ENCODE measurements at regions not wholly inside any gene's neighbourhood (a gene's known extent, or its start where the extent isn't known, plus 50 kb on each side); places are given as distances from the start of the nearest gene placed in this dataset.

- TF ChIP-seq CTCF (IDR thresholded peaks at IDR 0.05; ENCODE audit: insufficient read depth, low read depth, low read length): peak; percentile 11
- no peak for DNase-seq (ENCODE audit: low read depth)
- no peak overlapping the region for H3K4me3 ChIP-seq (ENCODE audit: low read depth, low read length)
Observed at GRCh38 chr20:6626805-6627204, 140.7 kb upstream of the BMP2 start.

- H3K4me3 ChIP-seq (ENCODE audit: low read depth, low read length): no peak overlapping the region
- DNase-seq (ENCODE audit: low read depth): no peak
- no peak for TF ChIP-seq CTCF (IDR thresholded peaks at IDR 0.05; ENCODE audit: insufficient read depth, low read depth, low read length)
Observed at GRCh38 chr20:6623989-6624388, 143.5 kb upstream of the BMP2 start.

GRCh38 chr20:6622041-6622440 lies 145.4 kb upstream of the BMP2 start:
- TF ChIP-seq CTCF (IDR thresholded peaks at IDR 0.05; ENCODE audit: insufficient read depth, low read depth, low read length): no peak
- no peak overlapping the region for H3K4me3 ChIP-seq (ENCODE audit: low read depth, low read length)
- DNase-seq (ENCODE audit: low read depth): no peak

- no peak for TF ChIP-seq CTCF (IDR thresholded peaks at IDR 0.05; ENCODE audit: insufficient read depth, low read depth, low read length)
- no peak overlapping the region for H3K4me3 ChIP-seq (ENCODE audit: low read depth, low read length)
- DNase-seq (ENCODE audit: low read depth): no peak
Observed at GRCh38 chr20:6618051-6618450, 149.4 kb upstream of the BMP2 start.

- DNase-seq (ENCODE audit: low read depth): no peak
- H3K4me3 ChIP-seq (ENCODE audit: low read depth, low read length): no peak overlapping the region
- TF ChIP-seq CTCF (IDR thresholded peaks at IDR 0.05; ENCODE audit: insufficient read depth, low read depth, low read length): no peak
Observed at GRCh38 chr20:6616421-6616820, 151.1 kb upstream of the BMP2 start.

- no peak for TF ChIP-seq CTCF (IDR thresholded peaks at IDR 0.05; ENCODE audit: insufficient read depth, low read depth, low read length)
- no peak for DNase-seq (ENCODE audit: low read depth)
- no peak overlapping the region for H3K4me3 ChIP-seq (ENCODE audit: low read depth, low read length)
Observed at GRCh38 chr20:6614836-6615235, 152.7 kb upstream of the BMP2 start.

GRCh38 chr20:6613280-6613861 lies 154.1 kb upstream of the BMP2 start:
- DNase-seq (ENCODE audit: low read depth): no peak

More at GRCh38 chr20:6613280-6613861, 154.1 kb upstream of the BMP2 start:
- H3K4me3 ChIP-seq (ENCODE audit: low read depth, low read length): no peak overlapping the region
- TF ChIP-seq CTCF (IDR thresholded peaks at IDR 0.05; ENCODE audit: insufficient read depth, low read depth, low read length): no peak
